Mononuclear cell (primary cell): ENCODE measurements at regions not wholly inside any gene's neighbourhood (a gene's known extent, or its start where the extent isn't known, plus 50 kb on each side); places are given as distances from the start of the nearest gene placed in this dataset.

Source experiments
- H3K27me3 ChIP-seq: 2 replicates; pipeline ENCODE4 v1.6.0; 2011; ENCODE audit warnings: low read length, control low read depth; ENCODE audit not compliant: insufficient read depth
- H3K4me1 ChIP-seq: 2 replicates; pipeline ENCODE4 v1.5.1; 2011; ENCODE audit warnings: mild to moderate bottlenecking, low read length, control low read depth; ENCODE audit not compliant: insufficient read depth
- H3K4me3 ChIP-seq: 2 replicates; pipeline ENCODE4 v1.5.1; 2011; ENCODE audit warnings: mild to moderate bottlenecking, low read length, moderate library complexity
- H3K9me3 ChIP-seq: 2 replicates; pipeline ENCODE4 v1.5.1; 2011; ENCODE audit warnings: low read depth, mild to moderate bottlenecking, control low read depth, low read length

- H3K4me3 ChIP-seq = no peak overlapping the region
- H3K27me3 ChIP-seq = no peaks in the 10 kb centered on the region
- H3K9me3 ChIP-seq = no peaks in the 10 kb centered on the region
- H3K4me1 ChIP-seq = peaks cover 21% of the 10 kb centered on the region
Observed at GRCh38 chr18:10381516-10381915, 72.9 kb upstream of the APCDD1 start.

GRCh38 chr18:10381951-10382350, 72.5 kb upstream of the APCDD1 start:
- Histone ChIP-seq H3K27me3 (no peaks in the 10 kb centered on the region), H3K4me3 (no peak overlapping the region), H3K9me3 (no peaks in the 10 kb centered on the region), H3K4me1 (peaks cover 21% of the 10 kb centered on the region)

GRCh38 chr18:10386049-10386448, 68.4 kb upstream of the APCDD1 start:
- no peaks in the 10 kb centered on the region for H3K27me3 ChIP-seq
- no peaks in the 10 kb centered on the region for H3K9me3 ChIP-seq
- no peak overlapping the region for H3K4me3 ChIP-seq
- H3K4me1 ChIP-seq = no peaks in the 10 kb centered on the region

GRCh38 chr18:10386956-10387355, 67.5 kb upstream of the APCDD1 start:
- no peaks in the 10 kb centered on the region for H3K4me1 ChIP-seq
- no peaks in the 10 kb centered on the region for H3K9me3 ChIP-seq
- H3K27me3 ChIP-seq = no peaks in the 10 kb centered on the region
- H3K4me3 ChIP-seq = no peak overlapping the region

GRCh38 chr18:10387399-10387798, 67.0 kb upstream of the APCDD1 start:
- no peaks in the 10 kb centered on the region for H3K9me3 ChIP-seq
- H3K4me3 ChIP-seq = no peak overlapping the region
- no peaks in the 10 kb centered on the region for H3K4me1 ChIP-seq
- H3K27me3 ChIP-seq = no peaks in the 10 kb centered on the region

- no peaks in the 10 kb centered on the region for H3K4me1 ChIP-seq
- H3K9me3 ChIP-seq = no peaks in the 10 kb centered on the region
- H3K27me3 ChIP-seq = no peaks in the 10 kb centered on the region
- no peak overlapping the region for H3K4me3 ChIP-seq
Observed at GRCh38 chr18:10388373-10388772, 66.1 kb upstream of the APCDD1 start.

GRCh38 chr18:10391506-10391905, 62.9 kb upstream of the APCDD1 start:
- H3K27me3 ChIP-seq = no peaks in the 10 kb centered on the region
- H3K4me1 ChIP-seq = no peaks in the 10 kb centered on the region
- no peak overlapping the region for H3K4me3 ChIP-seq
- no peaks in the 10 kb centered on the region for H3K9me3 ChIP-seq

GRCh38 chr18:10397004-10397403, 57.4 kb upstream of the APCDD1 start:
- H3K4me1 ChIP-seq = peaks cover 21% of the 10 kb centered on the region
- H3K27me3 ChIP-seq = no peaks in the 10 kb centered on the region
- no peaks in the 10 kb centered on the region for H3K9me3 ChIP-seq
- no peak overlapping the region for H3K4me3 ChIP-seq

- Histone ChIP-seq H3K9me3 (no peaks in the 10 kb centered on the region), H3K4me1 (peaks cover 25% of the 10 kb centered on the region), H3K4me3 (no peak overlapping the region), H3K27me3 (no peaks in the 10 kb centered on the region)
Observed at GRCh38 chr18:10398571-10398970, 55.9 kb upstream of the APCDD1 start.

- peaks cover 25% of the 10 kb centered on the region for H3K4me1 ChIP-seq
- no peak overlapping the region for H3K4me3 ChIP-seq
- H3K9me3 ChIP-seq = no peaks in the 10 kb centered on the region
- H3K27me3 ChIP-seq = no peaks in the 10 kb centered on the region
Observed at GRCh38 chr18:10399465-10399864, 55.0 kb upstream of the APCDD1 start.

GRCh38 chr18:10400534-10401307, 53.7 kb upstream of the APCDD1 start:
- Histone ChIP-seq H3K27me3 (no peaks in the 10 kb centered on the region), H3K4me3 (no peak overlapping the region), H3K9me3 (no peaks in the 10 kb centered on the region), H3K4me1 (peaks cover 25% of the 10 kb centered on the region)

GRCh38 chr18:10401521-10401920, 52.9 kb upstream of the APCDD1 start:
- peaks cover 25% of the 10 kb centered on the region for H3K4me1 ChIP-seq
- no peaks in the 10 kb centered on the region for H3K27me3 ChIP-seq
- no peaks in the 10 kb centered on the region for H3K9me3 ChIP-seq
- H3K4me3 ChIP-seq = no peak overlapping the region

- H3K27me3 ChIP-seq = no peaks in the 10 kb centered on the region
- H3K9me3 ChIP-seq = no peaks in the 10 kb centered on the region
- peaks cover 25% of the 10 kb centered on the region for H3K4me1 ChIP-seq
- H3K4me3 ChIP-seq = no peak overlapping the region
Observed at GRCh38 chr18:10401930-10402329, 52.5 kb upstream of the APCDD1 start.

GRCh38 chr18:10402871-10403559, 51.4 kb upstream of the APCDD1 start:
- Histone ChIP-seq H3K4me3 (no peak overlapping the region), H3K27me3 (no peaks in the 10 kb centered on the region), H3K9me3 (no peaks in the 10 kb centered on the region), H3K4me1 (peaks cover 25% of the 10 kb centered on the region)

- Histone ChIP-seq H3K9me3 (no peaks in the 10 kb centered on the region), H3K27me3 (no peaks in the 10 kb centered on the region), H3K4me1 (peaks cover 25% of the 10 kb centered on the region), H3K4me3 (no peak overlapping the region)
Observed at GRCh38 chr18:10403708-10404107, 50.7 kb upstream of the APCDD1 start.

- no peaks in the 10 kb centered on the region for H3K27me3 ChIP-seq
- peaks cover 25% of the 10 kb centered on the region for H3K4me1 ChIP-seq
- H3K9me3 ChIP-seq = no peaks in the 10 kb centered on the region
- no peak overlapping the region for H3K4me3 ChIP-seq
Observed at GRCh38 chr18:10404168-10404567, 50.3 kb upstream of the APCDD1 start.
